Keratinocyte (primary cell): ENCODE measurements at regions not wholly inside any gene's neighbourhood (a gene's known extent, or its start where the extent isn't known, plus 50 kb on each side); places are given as distances from the start of the nearest gene placed in this dataset.

Source experiments
- DNase-seq: peaks from one replicate; pipeline ENCODE4 v3.0.0-alpha.2; 2011; ENCODE audit warnings: low read depth, missing footprints, low spot score
- FAIRE-seq: peaks from 2 replicates; lab custom pipeline; 2011; peaks lifted over from hg19 to GRCh38; lab: Jason Lieb, UNC
- H2AFZ ChIP-seq: 2 replicates; pipeline ENCODE4 v1.6.0; 2012; ENCODE audit warnings: low read length, control low read depth, inconsistent platforms; ENCODE audit not compliant: control insufficient read depth
- H3K27ac ChIP-seq: 2 replicates; pipeline ENCODE4 v1.5.1; 2011; ENCODE audit warnings: low read length; ENCODE audit not compliant: control insufficient read depth, insufficient read depth
- H3K27me3 ChIP-seq: 3 replicates; pipeline ENCODE4 v1.6.0; 2011; ENCODE audit warnings: low read length; ENCODE audit not compliant: control insufficient read depth, insufficient read depth; ENCODE audit errors: extremely low read depth
- H3K36me3 ChIP-seq, 2 experiments: 2 replicates in 1 of 2; 3 replicates in 1 of 2; pipeline ENCODE4 v1.5.1; 2011; ENCODE audit warnings: low read length in 2 of 2, mild to moderate bottlenecking in 1 of 2; ENCODE audit not compliant: control insufficient read depth in 2 of 2, insufficient read depth in 2 of 2; ENCODE audit errors: extremely low read depth in 1 of 2
- H3K4me1 ChIP-seq: 3 replicates; pipeline ENCODE4 v1.5.1; 2011; ENCODE audit warnings: low read length; ENCODE audit not compliant: control insufficient read depth, insufficient read depth; ENCODE audit errors: extremely low read depth
- H3K4me2 ChIP-seq: 3 replicates; pipeline ENCODE4 v1.6.0; 2011; ENCODE audit warnings: low read depth, low read length; ENCODE audit not compliant: control insufficient read depth, insufficient read depth; ENCODE audit errors: extremely low read depth
- H3K4me3 ChIP-seq, 3 experiments: fragments of 200-600 bp in 1 of 3; sonication (generic) in 1 of 3; 2 replicates in 2 of 3; 3 replicates in 1 of 3; pipeline ENCODE4 v1.5.1; 2011 to 2016; ENCODE audit warnings: low read length in 3 of 3, mild to moderate bottlenecking in 3 of 3, control low read depth in 2 of 3, inconsistent platforms in 1 of 3, low read depth in 1 of 3, mixed read lengths in 1 of 3, mixed run types in 1 of 3, moderate library complexity in 1 of 3; ENCODE audit not compliant: control insufficient read depth in 2 of 3, insufficient read depth in 2 of 3; ENCODE audit errors: extremely low read depth in 1 of 3
- H3K79me2 ChIP-seq: 2 replicates; pipeline ENCODE4 v1.6.0; 2012; ENCODE audit warnings: low read length; ENCODE audit not compliant: control insufficient read depth, insufficient read depth
- H3K9ac ChIP-seq: 3 replicates; pipeline ENCODE4 v1.6.0; 2011; ENCODE audit warnings: low read length; ENCODE audit not compliant: control insufficient read depth, insufficient read depth; ENCODE audit errors: extremely low read depth
- H3K9me1 ChIP-seq: 3 replicates; pipeline ENCODE4 v1.6.0; 2011; ENCODE audit warnings: low read length; ENCODE audit not compliant: control insufficient read depth, insufficient read depth; ENCODE audit errors: extremely low read depth
- H3K9me3 ChIP-seq: 2 replicates; pipeline ENCODE4 v1.5.1; 2012; ENCODE audit warnings: low read depth, low read length; ENCODE audit not compliant: control insufficient read depth
- H4K20me1 ChIP-seq: 3 replicates; pipeline ENCODE4 v1.6.0; 2011; ENCODE audit warnings: low read length; ENCODE audit not compliant: control insufficient read depth, insufficient read depth; ENCODE audit errors: extremely low read depth
- EZH2 ChIP-seq: IDR thresholded peaks from one replicate; pipeline ENCODE4 v1.6.1; 2012; ENCODE audit warnings: inconsistent platforms, mild to moderate bottlenecking, low read length, moderate library complexity
- dilution Hi-C: fragments of 300-500 bp; cut with MboI; formaldehyde crosslinking; loops from one replicate; pipeline ENCODE4 v1.7.0; 2020; ENCODE audit warnings: low sequenced_read_pairs; ENCODE audit not compliant: extremely low pct_ligation_motif_present
- TF ChIP-seq, protein P1 (sequence below), 3 experiments: IDR thresholded peaks in 1 of 3; conservative IDR thresholded peaks in 1 of 3; optimal IDR thresholded peaks in 1 of 3; 2 replicates in 2 of 3; 3 replicates in 1 of 3; pipeline versions ENCODE3 to v1.5.1; 2011; ENCODE audit warnings: low read length in 3 of 3, mild to moderate bottlenecking in 3 of 3, moderate library complexity in 2 of 3, control low read depth in 1 of 3, inconsistent platforms in 1 of 3; ENCODE audit not compliant: insufficient read depth in 2 of 3; ENCODE audit errors: extremely low read depth in 1 of 3

DNA sequence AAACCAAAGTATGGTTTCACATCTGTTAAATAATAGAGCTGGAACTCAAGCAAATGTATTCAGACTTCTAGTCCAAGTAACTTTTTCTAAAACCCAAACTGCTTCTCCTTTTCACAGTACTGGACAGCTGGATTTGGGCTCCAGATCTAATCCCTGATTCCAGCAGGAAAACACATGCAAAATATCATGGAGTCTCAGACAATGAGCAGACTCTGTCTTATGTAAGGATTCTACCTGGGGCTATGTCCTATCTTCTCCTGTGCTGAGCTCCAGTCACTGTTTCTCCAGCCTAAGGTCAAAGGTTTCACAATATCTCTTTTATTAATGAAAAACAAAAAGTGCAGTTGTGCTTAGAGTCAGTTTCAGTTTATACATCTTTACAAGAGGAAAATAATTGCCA is 83.2 kb upstream of the EED start:
- Histone ChIP-seq H3K4me2 (peak overlapping the region; percentile 17), H3K9ac (peak overlapping the region; percentile 25), H4K20me1 (no peaks in the 10 kb centered on the region), H3K36me3 (no peaks in the 10 kb centered on the region), H3K9me1 (no peaks in the 10 kb centered on the region), H3K4me1 (peaks cover 63% of the 10 kb centered on the region), H3K4me3 (no peak overlapping the region), H3K9me3 (no peaks in the 10 kb centered on the region), H3K27me3 (no peaks in the 10 kb centered on the region), H3K27ac (peak overlapping the region; percentile 64), H2AFZ (no peak overlapping the region), H3K79me2 (no peaks in the 10 kb centered on the region)
- DNase-seq, result no peak
- dilution Hi-C loops, result no loop called here
- FAIRE-seq, result no peak
- TF ChIP-seq, protein P1, sequence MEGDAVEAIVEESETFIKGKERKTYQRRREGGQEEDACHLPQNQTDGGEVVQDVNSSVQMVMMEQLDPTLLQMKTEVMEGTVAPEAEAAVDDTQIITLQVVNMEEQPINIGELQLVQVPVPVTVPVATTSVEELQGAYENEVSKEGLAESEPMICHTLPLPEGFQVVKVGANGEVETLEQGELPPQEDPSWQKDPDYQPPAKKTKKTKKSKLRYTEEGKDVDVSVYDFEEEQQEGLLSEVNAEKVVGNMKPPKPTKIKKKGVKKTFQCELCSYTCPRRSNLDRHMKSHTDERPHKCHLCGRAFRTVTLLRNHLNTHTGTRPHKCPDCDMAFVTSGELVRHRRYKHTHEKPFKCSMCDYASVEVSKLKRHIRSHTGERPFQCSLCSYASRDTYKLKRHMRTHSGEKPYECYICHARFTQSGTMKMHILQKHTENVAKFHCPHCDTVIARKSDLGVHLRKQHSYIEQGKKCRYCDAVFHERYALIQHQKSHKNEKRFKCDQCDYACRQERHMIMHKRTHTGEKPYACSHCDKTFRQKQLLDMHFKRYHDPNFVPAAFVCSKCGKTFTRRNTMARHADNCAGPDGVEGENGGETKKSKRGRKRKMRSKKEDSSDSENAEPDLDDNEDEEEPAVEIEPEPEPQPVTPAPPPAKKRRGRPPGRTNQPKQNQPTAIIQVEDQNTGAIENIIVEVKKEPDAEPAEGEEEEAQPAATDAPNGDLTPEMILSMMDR (optimal IDR thresholded peaks at IDR 0.05 in 1 of 3, IDR thresholded peaks at IDR 0.05 in 1 of 3, conservative IDR thresholded peaks at IDR 0.05 in 1 of 3; ENCODE audit: extremely low read depth in 1 of 3, insufficient read depth in 2 of 3, low read length in 3 of 3), result no peak
- no peak for TF ChIP-seq EZH2

DNA sequence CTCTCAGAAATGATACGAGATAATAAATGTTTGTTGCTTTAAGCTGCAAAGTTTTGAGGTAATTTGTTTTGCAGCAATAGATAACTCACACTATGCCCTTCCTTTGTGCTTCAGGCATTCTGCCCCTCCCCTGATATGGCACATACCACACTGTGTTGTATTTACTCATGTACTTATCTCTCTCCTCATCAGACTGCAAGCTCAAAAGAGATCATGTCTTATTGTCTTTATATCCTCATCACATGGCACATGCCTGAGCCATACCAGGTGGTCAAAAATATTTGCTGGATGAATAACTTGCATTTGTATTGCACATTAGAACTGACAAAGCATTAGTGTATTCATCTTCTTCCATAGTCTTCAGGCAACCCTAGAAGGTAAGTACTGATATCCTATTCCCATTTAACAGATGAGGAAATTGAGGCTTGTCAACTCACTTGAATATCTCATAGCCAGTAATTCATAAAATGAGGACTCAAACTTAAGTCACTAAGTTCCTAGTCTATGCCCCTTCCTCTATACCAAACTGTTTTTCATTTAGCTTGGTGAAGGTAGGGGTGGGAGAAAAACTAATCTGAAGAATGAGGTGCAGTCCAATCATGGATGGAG is 83.9 kb upstream of the EED start:
- H3K4me2 ChIP-seq, result peak overlapping the region; percentile 50

More for the DNA sequence above, 83.9 kb upstream of the EED start:
- FAIRE-seq, result peak; percentile 92
- dilution Hi-C loops, result no loop called here
- Histone ChIP-seq H3K79me2 (no peaks in the 10 kb centered on the region), H3K9me1 (no peaks in the 10 kb centered on the region), H3K4me1 (peaks cover 70% of the 10 kb centered on the region), H3K27ac (peak overlapping the region; percentile 86), H3K9ac (peak overlapping the region; percentile 60), H4K20me1 (no peaks in the 10 kb centered on the region), H3K36me3 (no peaks in the 10 kb centered on the region), H2AFZ (no peak overlapping the region), H3K27me3 (no peaks in the 10 kb centered on the region), H3K4me3 (no peak overlapping the region), H3K9me3 (no peaks in the 10 kb centered on the region)
- peak; percentile 99 for DNase-seq
- no peak for TF ChIP-seq EZH2
- TF ChIP-seq, protein P1 (optimal IDR thresholded peaks at IDR 0.05 in 1 of 3, IDR thresholded peaks at IDR 0.05 in 1 of 3, conservative IDR thresholded peaks at IDR 0.05 in 1 of 3; ENCODE audit: extremely low read depth in 1 of 3, insufficient read depth in 2 of 3, low read length in 3 of 3), result no peak
